ENCODE measurements at regions not wholly inside any gene's neighbourhood (a gene's known extent, or its start where the extent isn't known, plus 50 kb on each side); places are given as distances from the start of the nearest gene placed in this dataset.

DNA sequence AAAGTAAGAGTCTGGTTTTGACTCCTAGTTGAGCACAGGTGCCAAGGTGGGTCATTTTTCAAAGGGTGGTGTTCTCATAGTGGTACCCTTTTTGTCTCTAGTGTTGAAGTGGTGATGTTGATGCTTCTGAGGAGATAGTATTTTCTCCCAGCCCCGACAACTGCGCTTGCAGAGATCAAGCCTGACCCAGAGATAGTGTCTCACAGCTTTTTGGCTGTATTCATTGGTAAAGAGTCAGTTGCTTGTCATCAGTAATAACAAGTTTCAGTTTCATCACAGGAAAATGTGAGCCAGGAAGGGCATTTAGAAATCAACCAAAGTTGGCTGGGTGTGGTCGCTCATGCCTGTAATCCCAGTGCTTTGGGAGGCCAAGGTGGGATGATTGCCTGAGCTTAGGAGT lies 139.3 kb downstream of the NFKBIZ start:
- no peaks in the 10 kb centered on the region for H3K27me3 ChIP-seq (replicated peaks in 1 of 2; ENCODE audit: control insufficient read depth in 2 of 2, insufficient read depth in 2 of 2, low read length in 1 of 2)
- ATAC-seq = peak; percentile 65
- TF ChIP-seq CHD4 (IDR thresholded peaks at IDR 0.05) (no peak), RFX5 (IDR thresholded peaks at IDR 0.05; ENCODE audit: low read depth, low read length) (peak; percentile 77), EP300 (IDR thresholded peaks at IDR 0.05; ENCODE audit: borderline replicate concordance in 1 of 2, control insufficient read depth in 1 of 2, low read depth in 2 of 2, low read length in 2 of 2) (0 out of 4 replicates have a peak, but pooled peaks of 1 of the 2 experiments have one; percentile 30), IKZF1 (conservative IDR thresholded peaks at IDR 0.05) (peak; percentile 10), YY1 (IDR thresholded peaks at IDR 0.05; ENCODE audit: low read depth, low read length) (0 out of 2 replicates have a peak, but pooled peaks have one; percentile 2), CREB1 (IDR thresholded peaks at IDR 0.05; ENCODE audit: low read depth) (peak; percentile 55; the same call in 1 of the 2 replicates), SMARCA5 (IDR thresholded peaks at IDR 0.05) (0 out of 2 replicates have a peak, but pooled peaks have one; percentile 21), HDGF (IDR thresholded peaks at IDR 0.05) (no peak)
- TF ChIP-seq, protein P1, sequence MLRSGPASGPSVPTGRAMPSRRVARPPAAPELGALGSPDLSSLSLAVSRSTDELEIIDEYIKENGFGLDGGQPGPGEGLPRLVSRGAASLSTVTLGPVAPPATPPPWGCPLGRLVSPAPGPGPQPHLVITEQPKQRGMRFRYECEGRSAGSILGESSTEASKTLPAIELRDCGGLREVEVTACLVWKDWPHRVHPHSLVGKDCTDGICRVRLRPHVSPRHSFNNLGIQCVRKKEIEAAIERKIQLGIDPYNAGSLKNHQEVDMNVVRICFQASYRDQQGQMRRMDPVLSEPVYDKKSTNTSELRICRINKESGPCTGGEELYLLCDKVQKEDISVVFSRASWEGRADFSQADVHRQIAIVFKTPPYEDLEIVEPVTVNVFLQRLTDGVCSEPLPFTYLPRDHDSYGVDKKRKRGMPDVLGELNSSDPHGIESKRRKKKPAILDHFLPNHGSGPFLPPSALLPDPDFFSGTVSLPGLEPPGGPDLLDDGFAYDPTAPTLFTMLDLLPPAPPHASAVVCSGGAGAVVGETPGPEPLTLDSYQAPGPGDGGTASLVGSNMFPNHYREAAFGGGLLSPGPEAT (IDR thresholded peaks at IDR 0.05; ENCODE audit: low read depth) = no peak
- H3K9ac ChIP-seq (ENCODE audit: control insufficient read depth, insufficient read depth, low read length) = no peak overlapping the region
- no peaks in the 10 kb centered on the region for H3K36me3 ChIP-seq (ENCODE audit: control insufficient read depth in 2 of 2, insufficient read depth in 2 of 2, low read length in 1 of 2)
- peaks cover 28% of the 10 kb centered on the region for H3K4me1 ChIP-seq (ENCODE audit: control insufficient read depth, insufficient read depth, low read length)
- peak overlapping the region; percentile 14 for H3K4me2 ChIP-seq (ENCODE audit: control insufficient read depth, insufficient read depth)
- no peaks in the 10 kb centered on the region for H4K20me1 ChIP-seq (ENCODE audit: control insufficient read depth, insufficient read depth)
- BruUV-seq (replicated peaks) = no TSS peak
- ChIA-PET SMC1A (ENCODE audit: uncharacterized antibody, unreplicated experiment) (interaction anchor here (0.9 to 3.9 kb wide), 11 partner anchors 10 to 237 kb away, joined by 3 to 16 read pairs (median 4); no protein-coding TSS in a partner anchor), RAD21 (ENCODE audit: unreplicated experiment) (interaction anchor here (0.6 to 3.8 kb wide), 5 partner anchors 12 to 71 kb away, joined by 3 to 30 read pairs (median 4); no protein-coding TSS in a partner anchor), CTCF (interaction anchor here (1.0 to 1.8 kb wide), 5 partner anchors 11 to 237 kb away, joined by 3 to 10 read pairs (median 5); no protein-coding TSS in a partner anchor), POLR2A (no interaction called here)
- no peak overlapping the region for H3K4me3 ChIP-seq
- H3K9me3 ChIP-seq (replicated peaks; ENCODE audit: control insufficient read depth, insufficient read depth, low read length) = peaks cover 2% of the 10 kb centered on the region; the same call in 2 of the 3 replicates
- no peak for DNase-seq (ENCODE audit: low read depth, low spot score)
- 62% methylated on average over 3 of the region's 3 CpGs for WGBS (ENCODE audit: insufficient coverage, insufficient replicate concordance, low lambda C conversion rate, missing lambda C conversion rate)
- intact Hi-C loops (cut with micrococcal nuclease; ENCODE audit: unreplicated experiment) (loop anchor here (1.0 to 5.0 kb wide), 8 partner anchors 42 to 236 kb away; no protein-coding TSS in a partner anchor), in situ Hi-C loops (cut with MboI) (no loop called here)
- peak overlapping the region; percentile 59 for H3K27ac ChIP-seq (ENCODE audit: control insufficient read depth, insufficient read depth)
- H3K79me2 ChIP-seq (ENCODE audit: control insufficient read depth, insufficient read depth, low read length) = no peaks in the 10 kb centered on the region
- H2AFZ ChIP-seq (ENCODE audit: control insufficient read depth, low read depth, low read length) = no peak overlapping the region
- peak; percentile 59 for FAIRE-seq
